Mesenchymal stem cell (in vitro differentiated cells and primary cell): ENCODE measurements at regions not wholly inside any gene's neighbourhood (a gene's known extent, or its start where the extent isn't known, plus 50 kb on each side); places are given as distances from the start of the nearest gene placed in this dataset.
A peak's percentile ranks its signal among the peaks of the same experiment; 100 is the strongest.

Experiments
- DNase-seq: peaks from one replicate; pipeline ENCODE4 v3.0.0-alpha.2; 2013
- H2AFZ ChIP-seq: one replicate; pipeline ENCODE4 v1.6.1; 2013; ENCODE audit warnings: low read depth, mild to moderate bottlenecking, control low read depth, inconsistent platforms, low read length, moderate library complexity
- H2AK5ac ChIP-seq: 2 replicates; pipeline ENCODE4 v1.6.1; 2013; ENCODE audit warnings: low read length, moderate library complexity, mild to moderate bottlenecking, inconsistent platforms; ENCODE audit not compliant: severe bottlenecking
- H2BK120ac ChIP-seq: one replicate; pipeline ENCODE4 v1.6.1; 2013; ENCODE audit warnings: low read depth, mild to moderate bottlenecking, inconsistent platforms, low read length, moderate library complexity
- H2BK12ac ChIP-seq, 2 experiments: one replicate each; pipeline ENCODE4 v1.6.1; 2013; ENCODE audit warnings: inconsistent platforms in 2 of 2, low read length in 2 of 2, mild to moderate bottlenecking in 2 of 2, moderate library complexity in 2 of 2, control low read depth in 1 of 2
- H2BK15ac ChIP-seq: one replicate; pipeline ENCODE4 v1.6.1; 2013; ENCODE audit warnings: mild to moderate bottlenecking, low read depth, inconsistent platforms; ENCODE audit not compliant: poor library complexity, severe bottlenecking
- H2BK5ac ChIP-seq: 2 replicates; pipeline ENCODE4 v1.6.1; 2013; ENCODE audit warnings: low read depth, mild to moderate bottlenecking, low read length, control low read depth, inconsistent platforms; ENCODE audit not compliant: poor library complexity, severe bottlenecking
- H3K14ac ChIP-seq, 2 experiments: one replicate each; pipeline ENCODE4 v1.6.1; 2013; ENCODE audit warnings: inconsistent platforms in 2 of 2, low read length in 2 of 2, control low read depth in 1 of 2, mild to moderate bottlenecking in 1 of 2, moderate library complexity in 1 of 2
- H3K18ac ChIP-seq, 2 experiments: one replicate each; pipeline ENCODE4 v1.6.1; 2013; ENCODE audit warnings: inconsistent platforms in 2 of 2, low read length in 2 of 2, control low read depth in 1 of 2, low read depth in 1 of 2, mild to moderate bottlenecking in 1 of 2
- H3K23ac ChIP-seq, 2 experiments: one replicate each; pipeline ENCODE4 v1.6.1; 2013; ENCODE audit warnings: inconsistent platforms in 2 of 2, low read length in 2 of 2, mild to moderate bottlenecking in 2 of 2, moderate library complexity in 2 of 2, control low read depth in 1 of 2
- H3K27ac ChIP-seq: 2 replicates; pipeline ENCODE4 v1.5.1; 2013; ENCODE audit warnings: mild to moderate bottlenecking, moderate library complexity, low read length, control low read depth, inconsistent platforms; ENCODE audit not compliant: poor library complexity, severe bottlenecking
- H3K27me3 ChIP-seq, 2 experiments: 2 replicates each; pipeline versions ENCODE4 v1.6.1 to v1.7.0; 2013; ENCODE audit warnings: low read length in 2 of 2, mild to moderate bottlenecking in 2 of 2, moderate library complexity in 2 of 2, control low read depth in 1 of 2, inconsistent platforms in 1 of 2; ENCODE audit not compliant: control insufficient read depth in 1 of 2, insufficient read depth in 1 of 2
- H3K36me3 ChIP-seq, 2 experiments: 2 replicates each; pipeline versions ENCODE4 v1.6.1 to v1.7.0; 2013; ENCODE audit warnings: low read length in 2 of 2, control low read depth in 1 of 2, inconsistent platforms in 1 of 2, low read depth in 1 of 2, mild to moderate bottlenecking in 1 of 2; ENCODE audit not compliant: insufficient read depth in 2 of 2, control insufficient read depth in 1 of 2
- H3K4ac ChIP-seq, 2 experiments: one replicate each; pipeline ENCODE4 v1.6.1; 2013; ENCODE audit warnings: inconsistent platforms in 2 of 2, low read length in 2 of 2, mild to moderate bottlenecking in 2 of 2, moderate library complexity in 2 of 2, control low read depth in 1 of 2, low read depth in 1 of 2
- H3K4me1 ChIP-seq: 2 replicates; pipeline ENCODE4 v1.6.1; 2013; ENCODE audit warnings: low read depth, low read length, control low read depth; ENCODE audit not compliant: control insufficient read depth, insufficient read depth
- H3K4me2 ChIP-seq: 2 replicates; pipeline ENCODE4 v1.6.1; 2013; ENCODE audit warnings: low read length, mild to moderate bottlenecking, inconsistent platforms; ENCODE audit not compliant: poor library complexity, severe bottlenecking
- H3K4me3 ChIP-seq, 2 experiments: 2 replicates each; pipeline versions ENCODE4 v1.5.1 to v1.7.0; 2013; ENCODE audit warnings: low read length in 2 of 2, mild to moderate bottlenecking in 2 of 2, control low read depth in 1 of 2, low read depth in 1 of 2; ENCODE audit not compliant: insufficient read depth in 1 of 2
- H3K79me1 ChIP-seq: replicated peaks from 2 replicates; pipeline ENCODE4 v1.6.1; 2013; ENCODE audit warnings: mild to moderate bottlenecking, control low read depth, low read length, inconsistent platforms; ENCODE audit not compliant: poor library complexity, severe bottlenecking
- H3K9ac ChIP-seq: 2 replicates; pipeline ENCODE4 v1.7.0; 2013; ENCODE audit warnings: mild to moderate bottlenecking, low read length, moderate library complexity
- H3K9me3 ChIP-seq: 2 replicates; pipeline ENCODE4 v1.7.0; 2013; ENCODE audit warnings: mild to moderate bottlenecking, low read length; ENCODE audit not compliant: control insufficient read depth
- H4K8ac ChIP-seq: one replicate; pipeline ENCODE4 v1.6.1; 2013; ENCODE audit warnings: inconsistent platforms, mild to moderate bottlenecking, low read length, moderate library complexity
- H4K91ac ChIP-seq: one replicate; pipeline ENCODE4 v1.6.1; 2013; ENCODE audit warnings: mild to moderate bottlenecking, low read length, inconsistent platforms
- WGBS: methylation state at CpG from one replicate; pipeline ENCODE4 v1.1.7; 2013; ENCODE audit warnings: mixed read lengths; 5-methylcytosine and 5-hydroxymethylcytosine counted together

DNA sequence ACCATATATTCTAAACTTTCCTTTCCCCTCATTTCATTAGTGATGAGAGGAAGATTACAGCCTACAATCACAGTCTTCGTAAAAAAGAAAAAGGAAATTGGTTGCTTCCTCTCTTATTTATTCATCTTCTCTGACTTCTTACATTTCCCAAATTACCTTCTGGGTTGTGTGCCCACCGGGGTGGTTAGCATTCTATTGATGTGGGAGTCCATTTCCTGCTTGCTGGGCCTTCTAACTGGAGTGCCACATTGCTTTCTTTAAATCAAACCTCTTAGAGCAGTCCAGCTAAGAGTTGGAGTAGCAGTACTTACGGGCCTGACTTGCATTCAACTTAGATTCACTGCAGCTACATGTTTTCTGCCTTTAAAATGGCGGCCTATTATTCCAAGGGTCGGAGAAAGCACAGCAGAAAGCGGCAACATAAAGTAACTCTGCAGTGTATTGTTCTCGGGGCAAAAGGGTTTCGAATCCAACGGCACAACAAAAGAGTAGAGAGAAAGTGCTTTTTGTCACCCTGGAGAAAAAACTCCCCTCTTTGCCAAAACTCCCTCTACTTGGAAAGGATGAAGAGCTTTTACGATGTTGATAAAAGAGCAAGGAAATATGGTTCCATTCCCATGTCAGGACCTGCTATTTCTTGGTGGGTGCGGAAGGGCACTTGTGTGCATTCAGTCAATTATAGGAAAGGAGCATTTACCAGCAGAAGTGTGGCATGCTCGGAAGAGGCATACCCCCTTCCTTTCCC is 110.6 kb upstream of the DLX2 start:
- Histone ChIP-seq H2BK5ac (no peak overlapping the region), H2AFZ (no peak overlapping the region), H3K4me2 (no peak overlapping the region), H3K18ac (no peak overlapping the region), H4K8ac (no peak overlapping the region), H3K9ac (no peak overlapping the region), H3K4me3 (no peak overlapping the region), H3K4ac (no peak overlapping the region), H3K79me1 (no peaks in the 10 kb centered on the region), H2BK15ac (no peak overlapping the region), H4K91ac (no peak overlapping the region), H3K4me1 (peaks cover 3% of the 10 kb centered on the region), H3K36me3 (no peaks in the 10 kb centered on the region), H3K27ac (no peak overlapping the region), H2AK5ac (no peak overlapping the region), H3K14ac (no peak overlapping the region), H3K23ac (no peak overlapping the region), H3K9me3 (no peaks in the 10 kb centered on the region), H2BK12ac (no peak overlapping the region), H2BK120ac (no peak overlapping the region), H3K27me3 (no peaks in the 10 kb centered on the region)
- WGBS, result 90% methylated on average over 9 of the region's 12 CpGs
- no peak for DNase-seq

DNA sequence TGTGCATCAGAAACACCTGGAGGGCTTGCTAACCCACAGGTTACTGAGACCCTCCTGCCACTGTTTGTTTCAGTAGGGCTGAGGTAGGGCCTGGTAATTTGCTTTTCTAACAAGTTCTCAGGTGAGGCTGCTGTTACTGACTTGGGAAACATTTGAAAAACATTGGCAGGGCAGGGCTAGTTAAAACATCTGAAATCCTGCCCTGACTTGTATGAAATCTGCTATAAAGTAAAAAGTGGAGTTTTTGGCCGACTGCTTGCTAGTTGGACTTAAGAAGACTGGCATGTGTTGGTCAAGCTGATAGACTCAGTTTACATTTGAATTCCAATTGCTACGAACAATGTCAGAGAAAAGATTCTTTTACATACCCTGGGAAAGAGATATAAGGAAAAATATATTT is 111.6 kb upstream of the DLX2 start:
- Histone ChIP-seq H2BK5ac (no peak overlapping the region), H3K18ac (no peak overlapping the region), H3K79me1 (no peaks in the 10 kb centered on the region), H3K4me3 (no peak overlapping the region), H4K8ac (no peak overlapping the region), H3K27ac (no peak overlapping the region), H4K91ac (no peak overlapping the region), H2BK120ac (no peak overlapping the region), H3K9ac (no peak overlapping the region), H3K9me3 (no peaks in the 10 kb centered on the region), H2AFZ (no peak overlapping the region), H2AK5ac (no peak overlapping the region), H3K4me1 (peaks cover 1% of the 10 kb centered on the region), H3K23ac (no peak overlapping the region), H3K36me3 (no peaks in the 10 kb centered on the region), H3K4ac (no peak overlapping the region), H3K27me3 (no peaks in the 10 kb centered on the region), H3K14ac (no peak overlapping the region), H2BK15ac (no peak overlapping the region), H2BK12ac (no peak overlapping the region), H3K4me2 (no peak overlapping the region)
- 93% methylated on average over 1 of the region's 2 CpGs for WGBS
- no peak for DNase-seq

DNA sequence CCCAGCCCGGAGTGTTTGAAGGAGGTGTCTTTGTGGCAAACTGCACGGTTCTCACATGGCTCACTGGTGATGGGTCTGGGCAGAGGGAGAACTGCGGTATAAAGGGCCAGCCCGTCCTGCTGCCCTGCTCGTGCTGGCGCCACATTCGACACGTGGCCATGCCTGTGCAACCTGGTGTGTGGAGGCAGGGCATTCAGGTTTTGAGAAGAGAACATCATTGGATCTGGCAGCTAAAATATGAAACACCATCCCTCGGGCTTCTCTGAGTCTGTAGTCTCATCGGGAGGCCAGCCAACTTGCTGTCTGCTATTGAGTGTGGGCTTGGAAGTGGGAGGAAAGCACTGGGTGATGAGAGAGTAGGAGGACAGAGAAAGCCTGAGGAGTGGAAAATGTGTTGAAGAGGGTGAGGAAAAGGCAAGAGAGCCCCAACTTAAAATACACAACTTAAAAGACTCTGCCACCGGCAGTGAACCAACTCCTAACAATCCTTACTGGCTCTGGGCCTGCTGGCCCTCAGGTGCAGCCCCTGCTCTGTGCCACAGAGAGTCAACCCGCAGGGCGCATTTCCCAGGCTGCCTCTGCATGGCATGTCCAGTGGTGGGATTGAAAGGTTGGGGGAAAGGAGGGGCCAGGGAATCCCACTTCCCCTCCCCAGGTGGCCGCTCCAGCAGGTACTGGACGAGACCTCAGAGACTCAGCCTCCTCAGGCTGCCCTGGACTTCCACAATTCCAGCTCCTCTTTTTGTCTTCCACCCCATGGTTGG is 112.7 kb upstream of the DLX2 start:
- H3K27me3 ChIP-seq, result no peaks in the 10 kb centered on the region
- peak overlapping the region in 1 of 2 experiments; percentile 4 for H3K18ac ChIP-seq
- no peak overlapping the region for H2BK120ac ChIP-seq
- no peak overlapping the region for H3K4ac ChIP-seq
- H2BK12ac ChIP-seq, result peak overlapping the region in 1 of 2 experiments; percentile 3
- H2AFZ ChIP-seq, result no peak overlapping the region
- no peak overlapping the region for H3K27ac ChIP-seq
- H3K4me2 ChIP-seq, result no peak overlapping the region
- H3K79me1 ChIP-seq, result no peaks in the 10 kb centered on the region
- no peaks in the 10 kb centered on the region for H3K36me3 ChIP-seq
- 86% methylated on average over 15 of the region's 15 CpGs for WGBS
- H2BK5ac ChIP-seq, result no peak overlapping the region
- H4K8ac ChIP-seq, result no peak overlapping the region
- no peak overlapping the region for H2AK5ac ChIP-seq
- no peaks in the 10 kb centered on the region for H3K9me3 ChIP-seq
- no peak overlapping the region for H4K91ac ChIP-seq
- H2BK15ac ChIP-seq, result no peak overlapping the region
- H3K9ac ChIP-seq, result no peak overlapping the region
- no peak overlapping the region for H3K14ac ChIP-seq
- H3K4me3 ChIP-seq, result no peak overlapping the region
- DNase-seq, result no peak
- H3K4me1 ChIP-seq, result no peaks in the 10 kb centered on the region
- no peak overlapping the region for H3K23ac ChIP-seq

GRCh38 chr2:172215936-172216335 is 113.2 kb upstream of the DLX2 start:
- Histone ChIP-seq H4K8ac (no peak overlapping the region), H3K4me3 (no peak overlapping the region), H4K91ac (no peak overlapping the region), H2BK15ac (no peak overlapping the region), H2BK5ac (no peak overlapping the region), H3K27ac (no peak overlapping the region), H3K14ac (no peak overlapping the region), H3K4me1 (no peaks in the 10 kb centered on the region), H3K18ac (no peak overlapping the region), H2BK120ac (no peak overlapping the region), H2AFZ (no peak overlapping the region), H3K9me3 (no peaks in the 10 kb centered on the region), H2BK12ac (no peak overlapping the region), H3K36me3 (no peaks in the 10 kb centered on the region), H3K4me2 (no peak overlapping the region), H3K23ac (no peak overlapping the region), H3K4ac (no peak overlapping the region), H2AK5ac (no peak overlapping the region), H3K79me1 (no peaks in the 10 kb centered on the region), H3K9ac (no peak overlapping the region), H3K27me3 (no peaks in the 10 kb centered on the region)
- DNase-seq, result no peak
- WGBS, result 54% methylated on average over 1 of the region's 2 CpGs
